GM12878 (cell line): ENCODE measurements at regions not wholly inside any gene's neighbourhood (a gene's known extent, or its start where the extent isn't known, plus 50 kb on each side); places are given as distances from the start of the nearest gene placed in this dataset.
A peak's percentile ranks its signal among the peaks of the same experiment; 100 is the strongest.

Experiments
- BCL11A ChIP-seq: IDR thresholded peaks from 2 replicates; pipeline ENCODE4 v1.6.1; 2011; ENCODE audit warnings: low read depth, low read length
- CTCF ChIP-seq, 3 experiments: IDR thresholded peaks in 2 of 3; conservative IDR thresholded peaks in 1 of 3; 2 replicates each; pipeline ENCODE4 v1.5.1; 2011; ENCODE audit warnings: low read depth in 3 of 3, low read length in 3 of 3, mild to moderate bottlenecking in 3 of 3, control low read depth in 2 of 3, moderate library complexity in 2 of 3, inconsistent platforms in 1 of 3, mixed read lengths in 1 of 3; ENCODE audit not compliant: control insufficient read depth in 2 of 3, insufficient read depth in 1 of 3; ENCODE audit errors: extremely low read depth in 1 of 3
- NFYB ChIP-seq: IDR thresholded peaks from 2 replicates; pipeline ENCODE4 v1.6.1; 2011; ENCODE audit warnings: low read depth, mild to moderate bottlenecking, low read length, improper control_type of control experiment, moderate library complexity; ENCODE audit not compliant: insufficient read depth
- RBBP5 ChIP-seq: fragments of 200-600 bp; sonication (generic); conservative IDR thresholded peaks from 2 replicates; pipeline ENCODE4 v1.6.1; 2016
- SREBF2 ChIP-seq: IDR thresholded peaks from 2 replicates; pipeline ENCODE4 v1.6.1; 2012; ENCODE audit warnings: mild to moderate bottlenecking, low read length
- TCF3 ChIP-seq: IDR thresholded peaks from 2 replicates; pipeline ENCODE4 v1.6.1; 2012; ENCODE audit warnings: low read depth, mild to moderate bottlenecking, low read length, borderline replicate concordance; ENCODE audit not compliant: insufficient read depth
- TF ChIP-seq, protein P1 (sequence below): fragments of 450-650 bp; IDR thresholded peaks from 2 replicates; pipeline ENCODE4 v1.6.1; 2018; ENCODE audit warnings: mild to moderate bottlenecking, low read depth, moderate library complexity; ENCODE audit not compliant: partially characterized antibody

- TF ChIP-seq SREBF2 (no peak), NFYB (no peak), BCL11A (no peak), TCF3 (no peak), RBBP5 (no peak), CTCF (IDR thresholded peaks at IDR 0.05 in 2 of 3, conservative IDR thresholded peaks at IDR 0.05 in 1 of 3; ENCODE audit: control insufficient read depth in 2 of 3, extremely low read depth in 1 of 3, insufficient read depth in 1 of 3, low read depth in 3 of 3, low read length in 3 of 3) (peak; percentile 65 to 70 (median 66))
- TF ChIP-seq, protein P1, sequence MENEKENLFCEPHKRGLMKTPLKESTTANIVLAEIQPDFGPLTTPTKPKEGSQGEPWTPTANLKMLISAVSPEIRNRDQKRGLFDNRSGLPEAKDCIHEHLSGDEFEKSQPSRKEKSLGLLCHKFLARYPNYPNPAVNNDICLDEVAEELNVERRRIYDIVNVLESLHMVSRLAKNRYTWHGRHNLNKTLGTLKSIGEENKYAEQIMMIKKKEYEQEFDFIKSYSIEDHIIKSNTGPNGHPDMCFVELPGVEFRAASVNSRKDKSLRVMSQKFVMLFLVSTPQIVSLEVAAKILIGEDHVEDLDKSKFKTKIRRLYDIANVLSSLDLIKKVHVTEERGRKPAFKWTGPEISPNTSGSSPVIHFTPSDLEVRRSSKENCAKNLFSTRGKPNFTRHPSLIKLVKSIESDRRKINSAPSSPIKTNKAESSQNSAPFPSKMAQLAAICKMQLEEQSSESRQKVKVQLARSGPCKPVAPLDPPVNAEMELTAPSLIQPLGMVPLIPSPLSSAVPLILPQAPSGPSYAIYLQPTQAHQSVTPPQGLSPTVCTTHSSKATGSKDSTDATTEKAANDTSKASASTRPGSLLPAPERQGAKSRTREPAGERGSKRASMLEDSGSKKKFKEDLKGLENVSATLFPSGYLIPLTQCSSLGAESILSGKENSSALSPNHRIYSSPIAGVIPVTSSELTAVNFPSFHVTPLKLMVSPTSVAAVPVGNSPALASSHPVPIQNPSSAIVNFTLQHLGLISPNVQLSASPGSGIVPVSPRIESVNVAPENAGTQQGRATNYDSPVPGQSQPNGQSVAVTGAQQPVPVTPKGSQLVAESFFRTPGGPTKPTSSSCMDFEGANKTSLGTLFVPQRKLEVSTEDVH = no peak
These were observed 563.6 kb upstream of the SEMA3D start (continued) for GRCh38 chr7:85750454-85750949.
